K562 (cell line): ENCODE measurements at regions not wholly inside any gene's neighbourhood (a gene's known extent, or its start where the extent isn't known, plus 50 kb on each side); places are given as distances from the start of the nearest gene placed in this dataset.

Source experiments
- ATAC-seq: fragments of 200-7000 bp; cut with Tn5 transposase; 3 replicates; pipeline ENCODE4 v1.9.1; 2020; ENCODE audit warnings: moderate library complexity
- BruUV-seq: library from RNA; stranded (reverse); fragments of 400-500 nt; replicated peaks from 2 replicates; lab custom pipeline; 2021; lab: Mats Ljungman, UMichigan
- CTCF ChIA-PET: fragments of 300-600 bp; formaldehyde crosslinking; extraction: SDS; loops from one replicate; lab custom pipeline; 2021; ENCODE audit warnings: low intra/inter-chr PET ratio; lab: Yijun Ruan, JAX
- POLR2A ChIA-PET: fragments of 300-600, 350-650 bp; sonication (Branson Sonifier 250); formaldehyde crosslinking; extraction: SDS; loops from one replicate; lab custom pipeline; 2021; ENCODE audit warnings: antibody characterized with exemption, inconsistent platforms; lab: Yijun Ruan, JAX
- DNase-seq, 4 experiments: peaks; one replicate each; pipeline versions ENCODE4 v3.0.0 to v3.0.0-alpha.2; 2011 to 2018; ENCODE audit warnings: low spot score in 3 of 4, mixed read lengths in 3 of 4; ENCODE audit errors: extremely low read depth in 1 of 4
- FAIRE-seq: peaks from 2 replicates; lab custom pipeline; 2011; peaks lifted over from hg19 to GRCh38; lab: Jason Lieb, UNC
- H2AFZ ChIP-seq: 2 replicates; pipeline ENCODE4 v1.6.0; 2011; ENCODE audit warnings: low read depth, low read length, control low read depth, inconsistent platforms
- H3K27ac ChIP-seq: fragments of 200-600 bp; 3 replicates; pipeline ENCODE4 v1.8.0; 2011; ENCODE audit warnings: low read depth, mild to moderate bottlenecking, control low read depth, inconsistent platforms, low read length, moderate library complexity, mixed read lengths; ENCODE audit errors: extremely low read depth
- H3K27me3 ChIP-seq, 2 experiments: fragments of 300-600 bp in 1 of 2; 2 replicates in 1 of 2; 3 replicates in 1 of 2; pipeline versions ENCODE4 v1.6.0 to v1.8.0; 2011; ENCODE audit warnings: inconsistent platforms in 2 of 2, low read length in 2 of 2, mild to moderate bottlenecking in 1 of 2, mixed read lengths in 1 of 2, moderate library complexity in 1 of 2; ENCODE audit not compliant: control insufficient read depth in 2 of 2, insufficient read depth in 2 of 2
- H3K36me3 ChIP-seq: fragments of 300-600 bp; 3 replicates; pipeline ENCODE4 v1.8.0; 2011; ENCODE audit warnings: mild to moderate bottlenecking, low read length, inconsistent platforms; ENCODE audit not compliant: control insufficient read depth, insufficient read depth
- H3K4me1 ChIP-seq, 2 experiments: fragments of 200-600 bp in 1 of 2; replicated peaks in 1 of 2; 2 replicates in 1 of 2; 3 replicates in 1 of 2; pipeline versions ENCODE4 v1.5.1 to v1.8.0; 2011; ENCODE audit warnings: inconsistent platforms in 2 of 2, low read length in 2 of 2, mild to moderate bottlenecking in 1 of 2, mixed read lengths in 1 of 2, moderate library complexity in 1 of 2; ENCODE audit not compliant: control insufficient read depth in 2 of 2, insufficient read depth in 2 of 2
- H3K4me2 ChIP-seq: 2 replicates; pipeline ENCODE4 v1.6.1; 2011; ENCODE audit warnings: low read length, control low read depth, inconsistent platforms, mixed read lengths; ENCODE audit not compliant: insufficient read depth
- H3K4me3 ChIP-seq: fragments of 200-600 bp; sonication (generic), shearing (Covaris generic); 2 replicates; pipeline ENCODE4 v1.5.1; 2016; ENCODE audit warnings: control low read depth, inconsistent platforms
- H3K79me2 ChIP-seq: fragments of 200-600 bp; 3 replicates; pipeline ENCODE4 v1.8.0; 2011; ENCODE audit warnings: low read length, inconsistent platforms; ENCODE audit not compliant: control insufficient read depth, insufficient read depth
- H3K9ac ChIP-seq, 2 experiments: 2 replicates each; pipeline versions ENCODE4 v1.6.0 to v1.6.1; 2011; ENCODE audit warnings: low read depth in 2 of 2, low read length in 2 of 2, control low read depth in 1 of 2, inconsistent platforms in 1 of 2, mild to moderate bottlenecking in 1 of 2, mixed read lengths in 1 of 2; ENCODE audit not compliant: insufficient read depth in 1 of 2
- H3K9me1 ChIP-seq: one replicate; pipeline ENCODE4 v1.6.0; 2011; ENCODE audit warnings: inconsistent platforms, mild to moderate bottlenecking, low read length, moderate library complexity; ENCODE audit not compliant: control insufficient read depth, insufficient read depth
- H3K9me3 ChIP-seq: replicated peaks from 2 replicates; pipeline ENCODE4 v1.5.1; 2011; ENCODE audit warnings: low read depth, low read length, inconsistent platforms; ENCODE audit not compliant: control insufficient read depth, insufficient read depth
- H4K20me1 ChIP-seq: replicated peaks from 2 replicates; pipeline ENCODE4 v1.6.1; 2011; ENCODE audit warnings: low read length, inconsistent platforms, mixed read lengths; ENCODE audit not compliant: control insufficient read depth, insufficient read depth
- BRF1 ChIP-seq: IDR thresholded peaks from 3 replicates; pipeline ENCODE4 v1.6.1; 2011; ENCODE audit warnings: borderline replicate concordance, mild to moderate bottlenecking; ENCODE audit not compliant: insufficient read length; ENCODE audit errors: extremely low read depth
- KLF1 ChIP-seq: fragments of 450-650 bp; IDR thresholded peaks from 2 replicates; pipeline ENCODE4 v1.6.1; 2016; ENCODE audit warnings: missing genetic modification characterization, missing compliant biosample characterization
- NR4A1 ChIP-seq, 2 experiments: fragments of 250-450 bp in 1 of 2; fragments of 450-650 bp in 1 of 2; sonication (Bioruptor Pico) in 1 of 2; IDR thresholded peaks; 2 replicates each; pipeline versions ENCODE4 v1.4.0 to v1.6.1; 2016 to 2020; ENCODE audit warnings: mild to moderate bottlenecking in 2 of 2, missing compliant biosample characterization in 1 of 2, missing genetic modification characterization in 1 of 2, moderate library complexity in 1 of 2
- SMAD4 ChIP-seq: fragments of 250-450 bp; sonication (Bioruptor Pico); conservative IDR thresholded peaks from 2 replicates; pipeline ENCODE4 v1.8.0; 2021; ENCODE audit warnings: inconsistent platforms, mild to moderate bottlenecking, moderate library complexity
- SREBF2 ChIP-seq: sonication (generic); formaldehyde crosslinking; IDR thresholded peaks from 2 replicates; pipeline ENCODE4 v1.4.0; 2020; ENCODE audit warnings: mild to moderate bottlenecking, missing genetic modification reagents
- SRSF1 ChIP-seq: fragments of 200-400 bp; formaldehyde crosslinking; IDR thresholded peaks from 2 replicates; pipeline ENCODE4 v1.6.1; 2017; ENCODE audit warnings: mild to moderate bottlenecking, low read depth, low read length, moderate library complexity
- ZMIZ1 ChIP-seq, 2 experiments: fragments of 150-350 bp in 1 of 2; IDR thresholded peaks; 2 replicates each; pipeline ENCODE4 v1.6.1; 2012 to 2016; ENCODE audit warnings: low read depth in 2 of 2, low read length in 2 of 2, mild to moderate bottlenecking in 1 of 2, moderate library complexity in 1 of 2
- ZNF184 ChIP-seq: sonication (generic); formaldehyde crosslinking; IDR thresholded peaks from 2 replicates; pipeline ENCODE4 v1.5.0; 2020; ENCODE audit warnings: missing genetic modification reagents
- ZNF316 ChIP-seq: fragments of 450-650 bp; IDR thresholded peaks from 2 replicates; pipeline ENCODE4 v1.6.1; 2016
- ZNF41 ChIP-seq: fragments of 250-450 bp; sonication (Bioruptor Pico); conservative IDR thresholded peaks from 2 replicates; pipeline ENCODE4 v1.4.0; 2020; ENCODE audit warnings: mild to moderate bottlenecking
- ZNF707 ChIP-seq: fragments of 250-450 bp; sonication (Bioruptor Pico); conservative IDR thresholded peaks from 2 replicates; pipeline ENCODE4 v1.8.0; 2022; ENCODE audit warnings: inconsistent platforms, mild to moderate bottlenecking, moderate library complexity
- ZNF717 ChIP-seq: fragments of 250-450 bp; sonication (Bioruptor Pico); IDR thresholded peaks from 2 replicates; pipeline ENCODE4 v1.5.0; 2021
- WGBS: fragments of 100-300 bp; shearing (Covaris generic); methylation state at CpG from one replicate; pipeline ENCODE4 v1.1.6; 2016; ENCODE audit warnings: low coverage, mixed read lengths; ENCODE audit not compliant: insufficient coverage; ENCODE audit errors: missing lambda C conversion rate; 5-methylcytosine and 5-hydroxymethylcytosine counted together
- in situ Hi-C: fragments of 300-500 bp; cut with MboI; formaldehyde crosslinking; loops from 4 replicates; pipeline ENCODE4 v1.15.0; 2018; ENCODE audit warnings: inconsistent platforms, mixed read lengths
- intact Hi-C: fragments of 100-400 bp; cut with micrococcal nuclease; formaldehyde crosslinking; loops from 2 replicates; pipeline ENCODE4 v1.14.2; 2022
- TF ChIP-seq, protein P1 (sequence below): fragments of 450-650 bp; formaldehyde crosslinking; IDR thresholded peaks from 2 replicates; pipeline ENCODE4 v1.4.0; 2022; ENCODE audit warnings: missing genetic modification characterization

DNA sequence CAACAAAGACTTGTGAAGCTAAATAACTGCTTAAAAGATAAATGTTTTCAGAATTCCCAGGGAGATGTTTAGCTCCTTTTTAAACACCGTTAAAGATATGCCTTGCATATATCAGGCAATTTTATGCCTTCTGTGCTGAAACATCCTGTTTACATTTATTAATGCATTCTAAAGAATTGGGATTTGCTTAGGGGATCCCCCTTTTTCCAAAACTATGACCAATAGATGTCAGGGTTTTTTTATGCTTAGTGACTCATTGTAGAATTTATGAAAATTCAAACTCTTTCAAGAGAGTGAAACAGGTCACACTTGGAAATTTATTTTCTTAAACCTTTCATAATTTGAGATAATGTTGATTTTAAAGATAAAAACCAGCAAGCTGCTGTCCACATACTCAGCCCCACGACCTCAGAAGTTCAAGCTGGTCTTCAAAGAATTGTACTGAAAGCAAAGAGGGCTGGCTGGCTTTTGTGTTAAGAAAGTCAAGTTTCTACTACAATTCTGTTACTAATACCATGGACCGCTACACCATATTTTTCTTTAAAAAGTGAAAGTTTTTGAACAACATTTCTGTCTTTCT lies 411.8 kb downstream of the ETV1 start (continued):
- TF ChIP-seq ZMIZ1 (IDR thresholded peaks at IDR 0.05; ENCODE audit: low read depth in 2 of 2, low read length in 2 of 2) (no peak), ZNF717 (CRISPR knock-in tag) (no peak), ZNF184 (no peak)

- in situ Hi-C loops = no loop called here
- BruUV-seq = no TSS peak
- no peaks in the 10 kb centered on the region for H3K79me2 ChIP-seq
- ATAC-seq (no peak), FAIRE-seq (no peak), DNase-seq (no peak)
- no peak overlapping the region for H3K27ac ChIP-seq
- H2AFZ ChIP-seq = no peak overlapping the region
- no peaks in the 10 kb centered on the region for H3K4me1 ChIP-seq
- H3K36me3 ChIP-seq = no peaks in the 10 kb centered on the region
- H3K9me1 ChIP-seq = no peaks in the 10 kb centered on the region
- intact Hi-C loops = no loop called here
- CTCF ChIA-PET = no interaction called here
- POLR2A ChIA-PET = no interaction called here
- 0% methylated on average over 1 of the region's 1 CpG for WGBS
- no peak overlapping the region for H3K9ac ChIP-seq
- H3K4me3 ChIP-seq = no peak overlapping the region
- no peaks in the 10 kb centered on the region for H3K27me3 ChIP-seq
- H3K4me2 ChIP-seq = no peak overlapping the region
- no peaks in the 10 kb centered on the region for H3K9me3 ChIP-seq
- no peaks in the 10 kb centered on the region for H4K20me1 ChIP-seq
- TF ChIP-seq ZNF316 = no peak
- TF ChIP-seq ZNF41 = no peak
- TF ChIP-seq ZNF707 = no peak
- no peak for TF ChIP-seq KLF1 (tag)
- TF ChIP-seq SRSF1 = no peak
- no peak for TF ChIP-seq NR4A1 (CRISPR knock-in tag; IDR thresholded peaks at IDR 0.05)
- TF ChIP-seq NR4A1 (tag; IDR thresholded peaks at IDR 0.05) = no peak
- no peak for TF ChIP-seq BRF1
- no peak for TF ChIP-seq SMAD4 (CRISPR knock-in tag)
- TF ChIP-seq, protein P1, sequence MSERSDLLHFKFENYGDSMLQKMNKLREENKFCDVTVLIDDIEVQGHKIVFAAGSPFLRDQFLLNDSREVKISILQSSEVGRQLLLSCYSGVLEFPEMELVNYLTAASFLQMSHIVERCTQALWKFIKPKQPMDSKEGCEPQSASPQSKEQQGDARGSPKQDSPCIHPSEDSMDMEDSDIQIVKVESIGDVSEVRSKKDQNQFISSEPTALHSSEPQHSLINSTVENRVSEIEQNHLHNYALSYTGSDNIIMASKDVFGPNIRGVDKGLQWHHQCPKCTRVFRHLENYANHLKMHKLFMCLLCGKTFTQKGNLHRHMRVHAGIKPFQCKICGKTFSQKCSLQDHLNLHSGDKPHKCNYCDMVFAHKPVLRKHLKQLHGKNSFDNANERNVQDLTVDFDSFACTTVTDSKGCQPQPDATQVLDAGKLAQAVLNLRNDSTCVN (CRISPR knock-in tag) = no peak
- no peak for TF ChIP-seq SREBF2 (CRISPR knock-in tag)
Observed at GRCh38 chr7:13578294-13578693, 411.2 kb downstream of the ETV1 start.
